K562 (cell line): ENCODE measurements at regions not wholly inside any gene's neighbourhood (a gene's known extent, or its start where the extent isn't known, plus 50 kb on each side); places are given as distances from the start of the nearest gene placed in this dataset.

ENCODE experiments used
- ATAC-seq: fragments of 200-7000 bp; cut with Tn5 transposase; 3 replicates; pipeline ENCODE4 v1.9.1; 2020; ENCODE audit warnings: moderate library complexity
- BruUV-seq: library from RNA; stranded (reverse); fragments of 400-500 nt; replicated peaks from 2 replicates; lab custom pipeline; 2021; lab: Mats Ljungman, UMichigan
- CTCF ChIA-PET: fragments of 300-600 bp; formaldehyde crosslinking; extraction: SDS; loops from one replicate; lab custom pipeline; 2021; ENCODE audit warnings: low intra/inter-chr PET ratio; lab: Yijun Ruan, JAX
- POLR2A ChIA-PET: fragments of 300-600, 350-650 bp; sonication (Branson Sonifier 250); formaldehyde crosslinking; extraction: SDS; loops from one replicate; lab custom pipeline; 2021; ENCODE audit warnings: antibody characterized with exemption, inconsistent platforms; lab: Yijun Ruan, JAX
- DNase-seq, 4 experiments: peaks; one replicate each; pipeline versions ENCODE4 v3.0.0 to v3.0.0-alpha.2; 2011 to 2018; ENCODE audit warnings: low spot score in 3 of 4, mixed read lengths in 3 of 4; ENCODE audit errors: extremely low read depth in 1 of 4
- FAIRE-seq: peaks from 2 replicates; lab custom pipeline; 2011; peaks lifted over from hg19 to GRCh38; lab: Jason Lieb, UNC
- H2AFZ ChIP-seq: 2 replicates; pipeline ENCODE4 v1.6.0; 2011; ENCODE audit warnings: low read depth, low read length, control low read depth, inconsistent platforms
- H3K27ac ChIP-seq: fragments of 200-600 bp; 3 replicates; pipeline ENCODE4 v1.8.0; 2011; ENCODE audit warnings: low read depth, mild to moderate bottlenecking, control low read depth, inconsistent platforms, low read length, moderate library complexity, mixed read lengths; ENCODE audit errors: extremely low read depth
- H3K27me3 ChIP-seq, 2 experiments: fragments of 300-600 bp in 1 of 2; 2 replicates in 1 of 2; 3 replicates in 1 of 2; pipeline versions ENCODE4 v1.6.0 to v1.8.0; 2011; ENCODE audit warnings: inconsistent platforms in 2 of 2, low read length in 2 of 2, mild to moderate bottlenecking in 1 of 2, mixed read lengths in 1 of 2, moderate library complexity in 1 of 2; ENCODE audit not compliant: control insufficient read depth in 2 of 2, insufficient read depth in 2 of 2
- H3K36me3 ChIP-seq: fragments of 300-600 bp; 3 replicates; pipeline ENCODE4 v1.8.0; 2011; ENCODE audit warnings: mild to moderate bottlenecking, low read length, inconsistent platforms; ENCODE audit not compliant: control insufficient read depth, insufficient read depth
- H3K4me1 ChIP-seq, 2 experiments: fragments of 200-600 bp in 1 of 2; replicated peaks in 1 of 2; 2 replicates in 1 of 2; 3 replicates in 1 of 2; pipeline versions ENCODE4 v1.5.1 to v1.8.0; 2011; ENCODE audit warnings: inconsistent platforms in 2 of 2, low read length in 2 of 2, mild to moderate bottlenecking in 1 of 2, mixed read lengths in 1 of 2, moderate library complexity in 1 of 2; ENCODE audit not compliant: control insufficient read depth in 2 of 2, insufficient read depth in 2 of 2
- H3K4me2 ChIP-seq: 2 replicates; pipeline ENCODE4 v1.6.1; 2011; ENCODE audit warnings: low read length, control low read depth, inconsistent platforms, mixed read lengths; ENCODE audit not compliant: insufficient read depth
- H3K4me3 ChIP-seq: fragments of 200-600 bp; sonication (generic), shearing (Covaris generic); 2 replicates; pipeline ENCODE4 v1.5.1; 2016; ENCODE audit warnings: control low read depth, inconsistent platforms
- H3K79me2 ChIP-seq: fragments of 200-600 bp; 3 replicates; pipeline ENCODE4 v1.8.0; 2011; ENCODE audit warnings: low read length, inconsistent platforms; ENCODE audit not compliant: control insufficient read depth, insufficient read depth
- H3K9ac ChIP-seq, 2 experiments: 2 replicates each; pipeline versions ENCODE4 v1.6.0 to v1.6.1; 2011; ENCODE audit warnings: low read depth in 2 of 2, low read length in 2 of 2, control low read depth in 1 of 2, inconsistent platforms in 1 of 2, mild to moderate bottlenecking in 1 of 2, mixed read lengths in 1 of 2; ENCODE audit not compliant: insufficient read depth in 1 of 2
- H3K9me1 ChIP-seq: one replicate; pipeline ENCODE4 v1.6.0; 2011; ENCODE audit warnings: inconsistent platforms, mild to moderate bottlenecking, low read length, moderate library complexity; ENCODE audit not compliant: control insufficient read depth, insufficient read depth
- H3K9me3 ChIP-seq: replicated peaks from 2 replicates; pipeline ENCODE4 v1.5.1; 2011; ENCODE audit warnings: low read depth, low read length, inconsistent platforms; ENCODE audit not compliant: control insufficient read depth, insufficient read depth
- H4K20me1 ChIP-seq: replicated peaks from 2 replicates; pipeline ENCODE4 v1.6.1; 2011; ENCODE audit warnings: low read length, inconsistent platforms, mixed read lengths; ENCODE audit not compliant: control insufficient read depth, insufficient read depth
- CEBPG ChIP-seq, 3 experiments: fragments of 200-800 bp in 1 of 3; sonication (Bioruptor generic) in 1 of 3; sonication (generic) in 1 of 3; formaldehyde crosslinking in 1 of 3; IDR thresholded peaks in 2 of 3; conservative IDR thresholded peaks in 1 of 3; 2 replicates each; pipeline versions ENCODE4 v1.6.1 to v1.8.0; 2016 to 2022; ENCODE audit warnings: missing compliant biosample characterization in 2 of 3, missing genetic modification characterization in 2 of 3, mild to moderate bottlenecking in 1 of 3, missing genetic modification reagents in 1 of 3
- FOXM1 ChIP-seq, 2 experiments: fragments of 450-650 bp in 1 of 2; sonication (generic) in 1 of 2; formaldehyde crosslinking in 1 of 2; IDR thresholded peaks; 2 replicates each; pipeline versions ENCODE4 v1.6.1 to v1.9.0; 2017 to 2022; ENCODE audit warnings: low read depth in 2 of 2, mild to moderate bottlenecking in 2 of 2, missing genetic modification reagents in 1 of 2, moderate library complexity in 1 of 2
- NFE2 ChIP-seq: IDR thresholded peaks from 2 replicates; pipeline ENCODE4 v1.6.1; 2014; ENCODE audit warnings: antibody characterized with exemption, low read depth
- RBFOX2 ChIP-seq: fragments of 200-400 bp; formaldehyde crosslinking; IDR thresholded peaks from 2 replicates; pipeline ENCODE4 v1.6.1; 2017; ENCODE audit warnings: low read depth, mild to moderate bottlenecking, low read length, moderate library complexity
- RNF219 ChIP-seq: fragments of 250-450 bp; sonication (Bioruptor Pico); IDR thresholded peaks from 2 replicates; pipeline ENCODE4 v1.5.0; 2022; ENCODE audit warnings: mild to moderate bottlenecking
- ZNF707 ChIP-seq: fragments of 250-450 bp; sonication (Bioruptor Pico); conservative IDR thresholded peaks from 2 replicates; pipeline ENCODE4 v1.8.0; 2022; ENCODE audit warnings: inconsistent platforms, mild to moderate bottlenecking, moderate library complexity
- ZSCAN32 ChIP-seq: fragments of 450-650 bp; formaldehyde crosslinking; IDR thresholded peaks from 2 replicates; pipeline ENCODE4 v1.4.0; 2020; ENCODE audit warnings: mild to moderate bottlenecking, moderate library complexity
- WGBS: fragments of 100-300 bp; shearing (Covaris generic); methylation state at CpG from one replicate; pipeline ENCODE4 v1.1.6; 2016; ENCODE audit warnings: low coverage, mixed read lengths; ENCODE audit not compliant: insufficient coverage; ENCODE audit errors: missing lambda C conversion rate; 5-methylcytosine and 5-hydroxymethylcytosine counted together
- in situ Hi-C: fragments of 300-500 bp; cut with MboI; formaldehyde crosslinking; loops from 4 replicates; pipeline ENCODE4 v1.15.0; 2018; ENCODE audit warnings: inconsistent platforms, mixed read lengths
- intact Hi-C: fragments of 100-400 bp; cut with micrococcal nuclease; formaldehyde crosslinking; loops from 2 replicates; pipeline ENCODE4 v1.14.2; 2022
- TF ChIP-seq, protein P1 (sequence below): fragments of 250-450 bp; sonication (Bioruptor Pico); IDR thresholded peaks from 2 replicates; pipeline ENCODE4 v1.8.0; 2021; ENCODE audit warnings: borderline replicate concordance, mild to moderate bottlenecking, moderate library complexity; ENCODE audit not compliant: poor library complexity, severe bottlenecking
- TF ChIP-seq, protein P2 (sequence below): sonication (generic); formaldehyde crosslinking; IDR thresholded peaks from 2 replicates; pipeline ENCODE4 v1.8.1; 2023; ENCODE audit warnings: mild to moderate bottlenecking, missing genetic modification reagents

- H3K9me3 ChIP-seq, result no peaks in the 10 kb centered on the region
- no peak overlapping the region for H3K27ac ChIP-seq
- H3K4me2 ChIP-seq, result no peak overlapping the region
- intact Hi-C loops, result no loop called here
- H4K20me1 ChIP-seq, result no peaks in the 10 kb centered on the region
- no peak for FAIRE-seq
- H2AFZ ChIP-seq, result no peak overlapping the region
- no TSS peak for BruUV-seq
- TF ChIP-seq FOXM1 (IDR thresholded peaks at IDR 0.05; ENCODE audit: low read depth) (no peak), FOXM1 (CRISPR knock-in tag; IDR thresholded peaks at IDR 0.05; ENCODE audit: low read depth) (no peak)
- no peaks in the 10 kb centered on the region for H3K4me1 ChIP-seq
- no peaks in the 10 kb centered on the region for H3K36me3 ChIP-seq
- no peak overlapping the region for H3K4me3 ChIP-seq
- no peaks in the 10 kb centered on the region for H3K79me2 ChIP-seq
- in situ Hi-C loops, result no loop called here
- POLR2A ChIA-PET, result no interaction called here
- no peak overlapping the region for H3K9ac ChIP-seq
- no peak for DNase-seq
- no peaks in the 10 kb centered on the region for H3K27me3 ChIP-seq
- ATAC-seq, result no peak
- CTCF ChIA-PET, result no interaction called here
- no peaks in the 10 kb centered on the region for H3K9me1 ChIP-seq
These were observed 68.6 kb upstream of the SYT1 start for GRCh38 chr12:78795934-78796445.

- intact Hi-C loops (no loop called here), in situ Hi-C loops (no loop called here)
- 4% methylated on average over 2 of the region's 2 CpGs for WGBS
- H3K4me3 ChIP-seq, result no peak overlapping the region
- DNase-seq, result no peak
- no peak overlapping the region for H3K4me2 ChIP-seq
- no peaks in the 10 kb centered on the region for H3K36me3 ChIP-seq
- BruUV-seq, result no TSS peak
- H3K4me1 ChIP-seq, result no peaks in the 10 kb centered on the region
- FAIRE-seq, result no peak
- no peaks in the 10 kb centered on the region for H3K27me3 ChIP-seq
- H3K9me1 ChIP-seq, result no peaks in the 10 kb centered on the region
- H2AFZ ChIP-seq, result no peak overlapping the region
- H3K79me2 ChIP-seq, result no peaks in the 10 kb centered on the region
- H3K9ac ChIP-seq, result no peak overlapping the region
- ChIA-PET CTCF (no interaction called here), POLR2A (no interaction called here)
- ATAC-seq, result no peak
- no peaks in the 10 kb centered on the region for H4K20me1 ChIP-seq
- H3K27ac ChIP-seq, result no peak overlapping the region
- H3K9me3 ChIP-seq, result no peaks in the 10 kb centered on the region
- TF ChIP-seq RBFOX2 (no peak), NFE2 (no peak), ZSCAN32 (no peak), CEBPG (CRISPR knock-in tag; IDR thresholded peaks at IDR 0.05) (no peak), CEBPG (tag; conservative IDR thresholded peaks at IDR 0.05 in 1 of 2, IDR thresholded peaks at IDR 0.05 in 1 of 2) (no peak), RNF219 (CRISPR knock-in tag) (no peak), ZNF707 (no peak)
- TF ChIP-seq, protein P1, sequence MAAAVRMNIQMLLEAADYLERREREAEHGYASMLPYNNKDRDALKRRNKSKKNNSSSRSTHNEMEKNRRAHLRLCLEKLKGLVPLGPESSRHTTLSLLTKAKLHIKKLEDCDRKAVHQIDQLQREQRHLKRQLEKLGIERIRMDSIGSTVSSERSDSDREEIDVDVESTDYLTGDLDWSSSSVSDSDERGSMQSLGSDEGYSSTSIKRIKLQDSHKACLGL (CRISPR knock-in tag), result no peak
- TF ChIP-seq, protein P2, sequence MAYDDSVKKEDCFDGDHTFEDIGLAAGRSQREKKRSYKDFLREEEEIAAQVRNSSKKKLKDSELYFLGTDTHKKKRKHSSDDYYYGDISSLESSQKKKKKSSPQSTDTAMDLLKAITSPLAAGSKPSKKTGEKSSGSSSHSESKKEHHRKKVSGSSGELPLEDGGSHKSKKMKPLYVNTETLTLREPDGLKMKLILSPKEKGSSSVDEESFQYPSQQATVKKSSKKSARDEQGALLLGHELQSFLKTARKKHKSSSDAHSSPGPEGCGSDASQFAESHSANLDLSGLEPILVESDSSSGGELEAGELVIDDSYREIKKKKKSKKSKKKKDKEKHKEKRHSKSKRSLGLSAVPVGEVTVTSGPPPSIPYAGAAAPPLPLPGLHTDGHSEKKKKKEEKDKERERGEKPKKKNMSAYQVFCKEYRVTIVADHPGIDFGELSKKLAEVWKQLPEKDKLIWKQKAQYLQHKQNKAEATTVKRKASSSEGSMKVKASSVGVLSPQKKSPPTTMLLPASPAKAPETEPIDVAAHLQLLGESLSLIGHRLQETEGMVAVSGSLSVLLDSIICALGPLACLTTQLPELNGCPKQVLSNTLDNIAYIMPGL (CRISPR knock-in tag), result no peak
These were observed 67.2 kb upstream of the SYT1 start for GRCh38 chr12:78797196-78797931.
